ENCODE measurements at regions not wholly inside any gene's neighbourhood (a gene's known extent, or its start where the extent isn't known, plus 50 kb on each side); places are given as distances from the start of the nearest gene placed in this dataset.

DNA sequence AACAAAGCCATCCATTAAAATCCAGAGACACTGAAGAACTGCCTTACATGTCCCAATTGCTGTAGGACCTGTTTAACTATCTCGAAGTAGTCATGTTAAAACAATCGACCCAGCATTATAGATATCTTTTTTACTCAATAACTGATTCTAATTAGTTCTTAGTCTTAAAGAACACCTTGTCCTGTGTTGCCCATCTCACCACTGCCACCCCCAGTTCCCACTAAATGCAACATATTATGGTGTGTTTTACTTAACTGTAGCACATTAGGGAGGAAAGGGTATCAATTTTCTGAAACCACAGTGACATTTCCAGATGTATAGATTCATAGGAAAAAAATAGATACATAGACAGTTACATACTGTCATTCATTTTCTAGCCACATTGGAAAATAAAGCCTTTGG lies 221.2 kb downstream of the MEF2C start:
- DNase-seq (ENCODE audit: low read depth) = no peak
- TF ChIP-seq CTCF (IDR thresholded peaks at IDR 0.05; ENCODE audit: insufficient read depth, low read depth, low read length) = no peak
- H3K27me3 ChIP-seq (ENCODE audit: control insufficient read depth, insufficient read depth, low read length) = peaks cover 11% of the 10 kb centered on the region
- POLR2A ChIA-PET = no interaction called here
- no peak overlapping the region for H3K4me3 ChIP-seq (ENCODE audit: low read depth, low read length)
- no peaks in the 10 kb centered on the region for H3K36me3 ChIP-seq (ENCODE audit: control insufficient read depth, insufficient read depth, low read length)
- CTCF ChIA-PET = no interaction called here

DNA sequence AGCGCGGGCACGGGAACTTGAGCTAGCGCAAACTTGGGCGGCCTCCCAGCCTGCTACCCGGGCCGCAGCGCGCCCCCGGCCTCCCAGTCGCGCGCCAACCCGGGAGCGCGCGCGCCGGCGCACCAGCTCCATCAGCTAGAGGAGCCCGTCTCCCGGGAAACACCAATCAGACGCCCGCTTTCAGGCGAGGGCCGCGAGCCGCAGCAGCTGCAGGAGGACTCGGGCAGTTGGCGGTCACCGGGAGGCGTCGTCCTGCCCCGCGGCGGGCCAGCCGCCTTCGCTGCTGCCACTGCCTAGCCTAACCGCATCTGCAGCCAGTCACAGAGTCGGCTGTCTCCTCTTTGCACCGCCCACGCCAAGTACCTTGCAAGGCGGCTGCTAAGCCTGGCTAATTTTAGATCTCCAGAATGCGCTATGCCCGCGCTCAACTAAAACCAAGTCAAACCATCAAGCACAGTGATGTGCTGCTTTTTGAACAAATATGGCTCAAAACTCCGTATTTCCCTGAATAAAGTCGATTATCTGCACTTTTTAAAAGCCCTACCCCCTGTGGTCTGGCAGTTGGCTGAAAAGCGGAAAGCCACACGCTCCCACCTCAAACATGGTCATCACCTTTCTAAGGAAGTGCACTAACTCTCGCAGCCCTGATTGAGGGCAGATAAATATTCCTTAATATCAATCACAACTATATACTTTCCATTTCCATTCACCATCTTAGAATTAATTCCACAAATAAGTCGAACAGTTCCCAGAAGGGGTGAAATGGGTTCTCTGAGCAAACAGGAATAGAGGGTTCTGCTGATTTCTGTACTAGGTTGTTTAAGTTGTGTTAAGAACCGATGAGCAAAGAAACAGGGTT lies 221.8 kb downstream of the MEF2C start:
- Histone ChIP-seq H3K27me3 (ENCODE audit: control insufficient read depth, insufficient read depth, low read length) (peaks cover 10% of the 10 kb centered on the region), H3K4me3 (ENCODE audit: low read depth, low read length) (peak overlapping the region; percentile 39), H3K36me3 (ENCODE audit: control insufficient read depth, insufficient read depth, low read length) (no peaks in the 10 kb centered on the region)
- CTCF ChIA-PET = interaction anchor here (0.6 kb wide), 1 partner anchor 558 kb away, joined by 3 read pairs; no protein-coding TSS in a partner anchor
- TF ChIP-seq CTCF (IDR thresholded peaks at IDR 0.05; ENCODE audit: insufficient read depth, low read depth, low read length) = no peak
- DNase-seq (ENCODE audit: low read depth) = peak; percentile 36
- POLR2A ChIA-PET = interaction anchor here (0.5 kb wide), 1 partner anchor 85 kb away, joined by 5 read pairs; no protein-coding TSS in a partner anchor

GRCh38 chr5:88660264-88660946 lies 222.6 kb downstream of the MEF2C start:
- CTCF ChIA-PET = interaction anchor here (0.6 kb wide), 2 partner anchors 557 to 844 kb away, joined by 3 read pairs; no protein-coding TSS in a partner anchor
- no peak for TF ChIP-seq CTCF (IDR thresholded peaks at IDR 0.05; ENCODE audit: insufficient read depth, low read depth, low read length)
- Histone ChIP-seq H3K27me3 (ENCODE audit: control insufficient read depth, insufficient read depth, low read length) (peaks cover 4% of the 10 kb centered on the region), H3K4me3 (ENCODE audit: low read depth, low read length) (peak overlapping the region; percentile 39), H3K36me3 (ENCODE audit: control insufficient read depth, insufficient read depth, low read length) (no peaks in the 10 kb centered on the region)
- DNase-seq (ENCODE audit: low read depth) = no peak
- POLR2A ChIA-PET = interaction anchor here (0.5 kb wide), 1 partner anchor 84 kb away, joined by 5 read pairs; no protein-coding TSS in a partner anchor

- CTCF ChIA-PET = interaction anchor here (0.6 to 0.7 kb wide), 2 partner anchors 469 to 845 kb away, joined by 3 read pairs; no protein-coding TSS in a partner anchor
- POLR2A ChIA-PET = no interaction called here
- TF ChIP-seq CTCF (IDR thresholded peaks at IDR 0.05; ENCODE audit: insufficient read depth, low read depth, low read length) = no peak
- no peak for DNase-seq (ENCODE audit: low read depth)
- Histone ChIP-seq H3K4me3 (ENCODE audit: low read depth, low read length) (no peak overlapping the region), H3K36me3 (ENCODE audit: control insufficient read depth, insufficient read depth, low read length) (no peaks in the 10 kb centered on the region), H3K27me3 (ENCODE audit: control insufficient read depth, insufficient read depth, low read length) (peaks cover 3% of the 10 kb centered on the region)
Observed at GRCh38 chr5:88659529-88660263, 223.3 kb downstream of the MEF2C start.
